LNCaP clone FGC (cell line): ENCODE measurements at regions not wholly inside any gene's neighbourhood (a gene's known extent, or its start where the extent isn't known, plus 50 kb on each side); places are given as distances from the start of the nearest gene placed in this dataset.
"Not testable (repeated sequence)": the region's sequence is repeated elsewhere in the genome, so short reads cannot be mapped to it uniquely, and the experiment has no call there.

Experiments used
- DNase-seq: peaks from one replicate; pipeline ENCODE4 v3.0.0-alpha.2; 2011; ENCODE audit warnings: low read depth
- H3K4me3 ChIP-seq: 2 replicates; pipeline ENCODE4 v1.5.1; 2011; ENCODE audit warnings: mild to moderate bottlenecking, low read depth, low read length, control low read depth
- CTCF ChIP-seq: IDR thresholded peaks from 2 replicates; pipeline ENCODE4 v1.5.1; 2012; ENCODE audit warnings: mild to moderate bottlenecking; ENCODE audit not compliant: control insufficient read depth, insufficient read depth; ENCODE audit errors: extremely low read depth

- H3K4me3 ChIP-seq: no peak overlapping the region
- no peak for TF ChIP-seq CTCF
- DNase-seq: no peak
Observed at GRCh38 chr15:37416103-37416502, 315.8 kb upstream of the MEIS2 start.

GRCh38 chr15:37425541-37425940 lies 325.2 kb upstream of the MEIS2 start:
- H3K4me3 ChIP-seq: no peak overlapping the region
- DNase-seq: no peak
- TF ChIP-seq CTCF: no peak

GRCh38 chr15:37427393-37427792 lies 327.0 kb upstream of the MEIS2 start:
- not testable (repeated sequence) for DNase-seq, H3K4me3 ChIP-seq

GRCh38 chr15:37446921-37447320 lies 346.6 kb upstream of the MEIS2 start:
- no peak for DNase-seq
- H3K4me3 ChIP-seq: no peak overlapping the region
- no peak for TF ChIP-seq CTCF

- DNase-seq: no peak
- H3K4me3 ChIP-seq: no peak overlapping the region
- no peak for TF ChIP-seq CTCF
Observed at GRCh38 chr15:37452498-37452897, 352.1 kb upstream of the MEIS2 start.

- DNase-seq: no peak
- no peak overlapping the region for H3K4me3 ChIP-seq
- no peak for TF ChIP-seq CTCF
Observed at GRCh38 chr15:37480482-37480881, 380.1 kb upstream of the MEIS2 start.

- H3K4me3 ChIP-seq: no peak overlapping the region
- no peak for DNase-seq
- TF ChIP-seq CTCF: no peak
Observed at GRCh38 chr15:37481126-37481525, 380.8 kb upstream of the MEIS2 start.

- TF ChIP-seq CTCF: no peak
- H3K4me3 ChIP-seq: no peak overlapping the region
- no peak for DNase-seq
Observed at GRCh38 chr15:37483779-37484178, 383.4 kb upstream of the MEIS2 start.
